GM12878 (cell line): ENCODE measurements at regions not wholly inside any gene's neighbourhood (a gene's known extent, or its start where the extent isn't known, plus 50 kb on each side); places are given as distances from the start of the nearest gene placed in this dataset.

Experiments used
- ATAC-seq: fragments of 200-7000 bp; cut with Tn5 transposase; 3 replicates; pipeline ENCODE4 v1.9.1; 2020; ENCODE audit warnings: mild to moderate bottlenecking, moderate library complexity
- BruUV-seq: library from RNA; stranded (reverse); fragments of 400-500 nt; replicated peaks from 2 replicates; lab custom pipeline; 2021; lab: Mats Ljungman, UMichigan
- CTCF ChIA-PET: fragments of 300-600 bp; sonication (Branson Sonifier 250); formaldehyde crosslinking; extraction: SDS; loops from one replicate; lab custom pipeline; 2021; ENCODE audit warnings: inconsistent platforms; lab: Yijun Ruan, JAX
- POLR2A ChIA-PET: fragments of 350-600 bp; formaldehyde crosslinking; extraction: SDS; loops from one replicate; lab custom pipeline; 2021; ENCODE audit warnings: inconsistent platforms; lab: Charles Lee
- RAD21 ChIA-PET: fragments of 300-600 bp; sonication (Branson Sonifier 250); formaldehyde crosslinking; loops from one replicate; lab custom pipeline; 2023; ENCODE audit warnings: antibody characterized with exemption; ENCODE audit not compliant: unreplicated experiment; lab: Charles Lee
- SMC1A ChIA-PET: fragments of 300-600 bp; sonication (Branson Sonifier 250); formaldehyde crosslinking; loops from one replicate; lab custom pipeline; 2023; ENCODE audit not compliant: unreplicated experiment, uncharacterized antibody; lab: Charles Lee
- DNase-seq: peaks from one replicate; pipeline ENCODE4 v3.0.0-alpha.2; 2011; ENCODE audit warnings: low read depth, low spot score
- FAIRE-seq: peaks from 3 replicates; lab custom pipeline; 2011; peaks lifted over from hg19 to GRCh38; lab: Jason Lieb, UNC
- H2AFZ ChIP-seq: 2 replicates; pipeline ENCODE4 v1.6.0; 2011; ENCODE audit warnings: low read depth, low read length, control low read depth; ENCODE audit not compliant: control insufficient read depth
- H3K27ac ChIP-seq: 2 replicates; pipeline ENCODE4 v1.5.1; 2011; ENCODE audit warnings: control low read depth; ENCODE audit not compliant: control insufficient read depth, insufficient read depth
- H3K27me3 ChIP-seq, 2 experiments: replicated peaks in 1 of 2; 2 replicates each; pipeline versions ENCODE4 v1.6.0 to v1.6.1; 2011; ENCODE audit warnings: low read length in 1 of 2; ENCODE audit not compliant: control insufficient read depth in 2 of 2, insufficient read depth in 2 of 2
- H3K36me3 ChIP-seq, 2 experiments: 2 replicates each; pipeline ENCODE4 v1.5.1; 2011; ENCODE audit warnings: low read length in 1 of 2; ENCODE audit not compliant: control insufficient read depth in 2 of 2, insufficient read depth in 2 of 2
- H3K4me1 ChIP-seq: 2 replicates; pipeline ENCODE4 v1.6.1; 2011; ENCODE audit warnings: mild to moderate bottlenecking, low read length, moderate library complexity, mixed read lengths; ENCODE audit not compliant: control insufficient read depth, insufficient read depth
- H3K4me2 ChIP-seq: 2 replicates; pipeline ENCODE4 v1.6.0; 2011; ENCODE audit warnings: control low read depth; ENCODE audit not compliant: control insufficient read depth, insufficient read depth
- H3K4me3 ChIP-seq: fragments of 200-600 bp; sonication (generic); 2 replicates; pipeline ENCODE4 v1.5.1; 2016
- H3K79me2 ChIP-seq: 2 replicates; pipeline ENCODE4 v1.6.0; 2011; ENCODE audit warnings: low read length; ENCODE audit not compliant: control insufficient read depth, insufficient read depth
- H3K9ac ChIP-seq: 2 replicates; pipeline ENCODE4 v1.8.0; 2011; ENCODE audit warnings: low read length, control low read depth, mixed read lengths; ENCODE audit not compliant: control insufficient read depth, insufficient read depth
- H3K9me3 ChIP-seq: replicated peaks from 3 replicates; pipeline ENCODE4 v1.5.1; 2011; ENCODE audit warnings: mild to moderate bottlenecking, low read length; ENCODE audit not compliant: control insufficient read depth, insufficient read depth
- H4K20me1 ChIP-seq: 2 replicates; pipeline ENCODE4 v1.6.0; 2011; ENCODE audit not compliant: control insufficient read depth, insufficient read depth
- BACH1 ChIP-seq: fragments of 450-650 bp; IDR thresholded peaks from 2 replicates; pipeline ENCODE4 v1.6.1; 2017; ENCODE audit warnings: mild to moderate bottlenecking, borderline replicate concordance
- CBX5 ChIP-seq: sonication (generic); IDR thresholded peaks from 2 replicates; pipeline ENCODE4 v1.6.1; 2016; ENCODE audit warnings: low read depth, moderate library complexity, mild to moderate bottlenecking, inconsistent platforms
- E4F1 ChIP-seq: fragments of 450-650 bp; IDR thresholded peaks from 2 replicates; pipeline ENCODE4 v1.6.1; 2018; ENCODE audit warnings: borderline replicate concordance, mild to moderate bottlenecking; ENCODE audit not compliant: partially characterized antibody
- EP300 ChIP-seq, 2 experiments: fragments of 150-350 bp in 1 of 2; IDR thresholded peaks; 2 replicates each; pipeline ENCODE4 v1.6.1; 2011 to 2012; ENCODE audit warnings: low read depth in 2 of 2, low read length in 2 of 2, borderline replicate concordance in 1 of 2, improper control_type of control experiment in 1 of 2, inconsistent platforms in 1 of 2; ENCODE audit not compliant: control insufficient read depth in 1 of 2
- ESRRA ChIP-seq: IDR thresholded peaks from 2 replicates; pipeline ENCODE4 v1.6.1; 2012; ENCODE audit warnings: mild to moderate bottlenecking, low read length, improper control_type of control experiment
- HCFC1 ChIP-seq: fragments of 150-350 bp; IDR thresholded peaks from 2 replicates; pipeline ENCODE4 v1.6.1; 2014; ENCODE audit warnings: low read length
- HDGF ChIP-seq: fragments of 450-650 bp; IDR thresholded peaks from 2 replicates; pipeline ENCODE4 v1.6.1; 2016; ENCODE audit warnings: antibody characterized with exemption
- POLR2AphosphoS2 ChIP-seq: IDR thresholded peaks from 2 replicates; pipeline ENCODE4 v1.6.1; 2011; ENCODE audit warnings: low read depth, mild to moderate bottlenecking, low read length, improper control_type of control experiment, moderate library complexity
- SMAD1 ChIP-seq: fragments of 450-650 bp; IDR thresholded peaks from 2 replicates; pipeline ENCODE4 v1.6.1; 2018; ENCODE audit warnings: mild to moderate bottlenecking, low read depth; ENCODE audit not compliant: partially characterized antibody
- TAF1 ChIP-seq: IDR thresholded peaks from 2 replicates; pipeline ENCODE4 v1.6.1; 2011; ENCODE audit warnings: mild to moderate bottlenecking, low read depth, low read length, borderline replicate concordance
- ZBTB11 ChIP-seq: fragments of 450-650 bp; formaldehyde crosslinking; IDR thresholded peaks from 2 replicates; pipeline ENCODE4 v1.5.0; 2022; ENCODE audit warnings: mild to moderate bottlenecking, missing genetic modification characterization
- WGBS: methylation state at CpG from one replicate; pipeline ENCODE4 v1.1.6; 2016; ENCODE audit warnings: low lambda C conversion rate; ENCODE audit not compliant: insufficient replicate concordance, insufficient coverage; ENCODE audit errors: missing lambda C conversion rate; 5-methylcytosine and 5-hydroxymethylcytosine counted together
- in situ Hi-C: fragments of 300-500 bp; cut with MboI; formaldehyde crosslinking; loops from 9 replicates; pipeline ENCODE4 v1.14.3; 2018; ENCODE audit warnings: mixed read lengths
- intact Hi-C: fragments of 100-400 bp; cut with micrococcal nuclease; formaldehyde crosslinking; loops from one replicate; pipeline ENCODE4 v1.14.2; 2022; ENCODE audit not compliant: unreplicated experiment
- TF ChIP-seq, protein P1 (sequence below): fragments of 150-350 bp; IDR thresholded peaks from 2 replicates; pipeline ENCODE4 v1.6.1; 2016; ENCODE audit warnings: low read depth, low read length

DNA sequence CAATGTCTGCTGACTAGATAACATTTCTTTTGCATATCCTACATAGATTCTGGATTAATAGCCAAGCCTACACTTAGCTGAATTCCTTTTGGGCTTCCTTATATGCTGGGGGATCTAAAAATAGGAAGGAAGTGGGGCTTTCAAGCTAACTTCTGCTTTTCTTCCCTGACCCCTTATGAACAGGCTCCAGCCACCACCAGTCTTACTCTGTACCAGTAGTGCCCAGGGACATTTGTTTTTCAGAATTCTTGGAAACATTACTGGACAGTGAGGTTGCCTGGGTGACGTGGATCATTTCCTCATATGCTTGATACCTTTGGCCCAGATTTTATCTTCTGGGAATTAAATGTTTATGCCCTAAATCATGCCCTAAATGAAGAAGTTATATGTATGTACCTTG, 55.9 kb upstream of the SRRM4 start:
- in situ Hi-C loops, result no loop called here
- CTCF ChIA-PET, result no interaction called here
- Histone ChIP-seq H3K27me3 (no peaks in the 10 kb centered on the region), H3K4me1 (no peaks in the 10 kb centered on the region), H3K9me3 (no peaks in the 10 kb centered on the region), H3K4me2 (no peak overlapping the region), H3K36me3 (no peaks in the 10 kb centered on the region), H3K9ac (no peak overlapping the region), H4K20me1 (no peaks in the 10 kb centered on the region), H3K79me2 (no peaks in the 10 kb centered on the region), H3K4me3 (no peak overlapping the region), H3K27ac (no peak overlapping the region), H2AFZ (no peak overlapping the region)
- 0% methylated on average over 1 of the region's 1 CpG for WGBS
- ATAC-seq (no peak), DNase-seq (no peak), FAIRE-seq (no peak)
- RAD21 ChIA-PET, result no interaction called here
- SMC1A ChIA-PET, result no interaction called here
- POLR2A ChIA-PET, result no interaction called here
- no TSS peak for BruUV-seq
- intact Hi-C loops, result no loop called here
- no peak for TF ChIP-seq CBX5
- no peak for TF ChIP-seq ZBTB11
- no peak for TF ChIP-seq ESRRA
- TF ChIP-seq HDGF, result no peak
- no peak for TF ChIP-seq HCFC1
- no peak for TF ChIP-seq SMAD1
- no peak for TF ChIP-seq BACH1
- no peak for TF ChIP-seq EP300 (IDR thresholded peaks at IDR 0.05; ENCODE audit: borderline replicate concordance in 1 of 2, control insufficient read depth in 1 of 2, low read depth in 2 of 2, low read length in 2 of 2)
- no peak for TF ChIP-seq POLR2AphosphoS2
- no peak for TF ChIP-seq E4F1
- no peak for TF ChIP-seq TAF1
- TF ChIP-seq, protein P1, sequence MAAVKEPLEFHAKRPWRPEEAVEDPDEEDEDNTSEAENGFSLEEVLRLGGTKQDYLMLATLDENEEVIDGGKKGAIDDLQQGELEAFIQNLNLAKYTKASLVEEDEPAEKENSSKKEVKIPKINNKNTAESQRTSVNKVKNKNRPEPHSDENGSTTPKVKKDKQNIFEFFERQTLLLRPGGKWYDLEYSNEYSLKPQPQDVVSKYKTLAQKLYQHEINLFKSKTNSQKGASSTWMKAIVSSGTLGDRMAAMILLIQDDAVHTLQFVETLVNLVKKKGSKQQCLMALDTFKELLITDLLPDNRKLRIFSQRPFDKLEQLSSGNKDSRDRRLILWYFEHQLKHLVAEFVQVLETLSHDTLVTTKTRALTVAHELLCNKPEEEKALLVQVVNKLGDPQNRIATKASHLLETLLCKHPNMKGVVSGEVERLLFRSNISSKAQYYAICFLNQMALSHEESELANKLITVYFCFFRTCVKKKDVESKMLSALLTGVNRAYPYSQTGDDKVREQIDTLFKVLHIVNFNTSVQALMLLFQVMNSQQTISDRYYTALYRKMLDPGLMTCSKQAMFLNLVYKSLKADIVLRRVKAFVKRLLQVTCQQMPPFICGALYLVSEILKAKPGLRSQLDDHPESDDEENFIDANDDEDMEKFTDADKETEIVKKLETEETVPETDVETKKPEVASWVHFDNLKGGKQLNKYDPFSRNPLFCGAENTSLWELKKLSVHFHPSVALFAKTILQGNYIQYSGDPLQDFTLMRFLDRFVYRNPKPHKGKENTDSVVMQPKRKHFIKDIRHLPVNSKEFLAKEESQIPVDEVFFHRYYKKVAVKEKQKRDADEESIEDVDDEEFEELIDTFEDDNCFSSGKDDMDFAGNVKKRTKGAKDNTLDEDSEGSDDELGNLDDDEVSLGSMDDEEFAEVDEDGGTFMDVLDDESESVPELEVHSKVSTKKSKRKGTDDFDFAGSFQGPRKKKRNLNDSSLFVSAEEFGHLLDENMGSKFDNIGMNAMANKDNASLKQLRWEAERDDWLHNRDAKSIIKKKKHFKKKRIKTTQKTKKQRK, result no peak
